GM23248 (cell line): ENCODE measurements at regions not wholly inside any gene's neighbourhood (a gene's known extent, or its start where the extent isn't known, plus 50 kb on each side); places are given as distances from the start of the nearest gene placed in this dataset.

ENCODE experiments used
- EZH2 ChIP-seq: fragments of 200-600 bp; sonication (generic); IDR thresholded peaks from 2 replicates; pipeline ENCODE4 v1.6.1; 2018; ENCODE audit warnings: antibody characterized with exemption, mild to moderate bottlenecking; ENCODE audit not compliant: insufficient read depth, poor library complexity, severe bottlenecking
- EZH2phosphoT487 ChIP-seq: fragments of 200-600 bp; sonication (generic); IDR thresholded peaks from 2 replicates; pipeline ENCODE4 v1.6.1; 2018; ENCODE audit warnings: antibody characterized with exemption, moderate library complexity, mild to moderate bottlenecking, low read depth; ENCODE audit not compliant: insufficient read depth

- TF ChIP-seq EZH2phosphoT487 (no peak), EZH2 (no peak)
Measured at GRCh38 chr16:56047307-56048234, 143.7 kb upstream of the GNAO1 start.
